ENCODE measurements at regions not wholly inside any gene's neighbourhood (a gene's known extent, or its start where the extent isn't known, plus 50 kb on each side); places are given as distances from the start of the nearest gene placed in this dataset.

DNA sequence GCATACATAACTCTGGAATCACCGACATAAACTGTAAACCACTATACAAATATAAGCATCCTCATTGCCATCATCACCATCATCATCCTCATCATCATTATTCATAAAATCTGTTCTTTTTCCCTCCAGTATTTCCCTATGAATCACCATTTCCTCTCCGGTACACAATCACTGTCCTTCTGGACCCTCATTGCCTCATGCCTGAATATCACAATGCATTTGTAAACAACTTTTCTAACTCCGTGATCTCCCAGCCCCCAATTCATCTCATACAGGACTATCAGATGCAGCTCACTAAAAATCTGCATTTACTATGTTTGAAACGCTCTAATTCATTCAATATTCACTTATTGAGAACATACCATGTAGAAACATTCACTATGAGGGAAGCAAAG, 339.7 kb downstream of the TBC1D32 start:
- H3K27me3 ChIP-seq, result no peaks in the 10 kb centered on the region
- WGBS, 2 donors (ENCODE audit: low coverage in 1 of 2), result 78 to 88% methylated on average over 4 of the region's 4 CpGs
- no peaks in the 10 kb centered on the region for H3K9me3 ChIP-seq
- TF ChIP-seq, protein P1, sequence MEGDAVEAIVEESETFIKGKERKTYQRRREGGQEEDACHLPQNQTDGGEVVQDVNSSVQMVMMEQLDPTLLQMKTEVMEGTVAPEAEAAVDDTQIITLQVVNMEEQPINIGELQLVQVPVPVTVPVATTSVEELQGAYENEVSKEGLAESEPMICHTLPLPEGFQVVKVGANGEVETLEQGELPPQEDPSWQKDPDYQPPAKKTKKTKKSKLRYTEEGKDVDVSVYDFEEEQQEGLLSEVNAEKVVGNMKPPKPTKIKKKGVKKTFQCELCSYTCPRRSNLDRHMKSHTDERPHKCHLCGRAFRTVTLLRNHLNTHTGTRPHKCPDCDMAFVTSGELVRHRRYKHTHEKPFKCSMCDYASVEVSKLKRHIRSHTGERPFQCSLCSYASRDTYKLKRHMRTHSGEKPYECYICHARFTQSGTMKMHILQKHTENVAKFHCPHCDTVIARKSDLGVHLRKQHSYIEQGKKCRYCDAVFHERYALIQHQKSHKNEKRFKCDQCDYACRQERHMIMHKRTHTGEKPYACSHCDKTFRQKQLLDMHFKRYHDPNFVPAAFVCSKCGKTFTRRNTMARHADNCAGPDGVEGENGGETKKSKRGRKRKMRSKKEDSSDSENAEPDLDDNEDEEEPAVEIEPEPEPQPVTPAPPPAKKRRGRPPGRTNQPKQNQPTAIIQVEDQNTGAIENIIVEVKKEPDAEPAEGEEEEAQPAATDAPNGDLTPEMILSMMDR (IDR thresholded peaks at IDR 0.05), result no peak
- no peak for TF ChIP-seq POLR2A (IDR thresholded peaks at IDR 0.05)
- TF ChIP-seq EP300 (IDR thresholded peaks at IDR 0.05), result no peak
- TF ChIP-seq POLR2AphosphoS5 (IDR thresholded peaks at IDR 0.05), result no peak
- no peak for ATAC-seq
- peaks cover 0 to 8% (median 0%) of the 10 kb centered on the region in 3 donors for H3K4me1 ChIP-seq
- H3K27ac ChIP-seq, result no peak overlapping the region
- no peak overlapping the region for H3K4me3 ChIP-seq
- no peaks in the 10 kb centered on the region for H3K36me3 ChIP-seq

DNA sequence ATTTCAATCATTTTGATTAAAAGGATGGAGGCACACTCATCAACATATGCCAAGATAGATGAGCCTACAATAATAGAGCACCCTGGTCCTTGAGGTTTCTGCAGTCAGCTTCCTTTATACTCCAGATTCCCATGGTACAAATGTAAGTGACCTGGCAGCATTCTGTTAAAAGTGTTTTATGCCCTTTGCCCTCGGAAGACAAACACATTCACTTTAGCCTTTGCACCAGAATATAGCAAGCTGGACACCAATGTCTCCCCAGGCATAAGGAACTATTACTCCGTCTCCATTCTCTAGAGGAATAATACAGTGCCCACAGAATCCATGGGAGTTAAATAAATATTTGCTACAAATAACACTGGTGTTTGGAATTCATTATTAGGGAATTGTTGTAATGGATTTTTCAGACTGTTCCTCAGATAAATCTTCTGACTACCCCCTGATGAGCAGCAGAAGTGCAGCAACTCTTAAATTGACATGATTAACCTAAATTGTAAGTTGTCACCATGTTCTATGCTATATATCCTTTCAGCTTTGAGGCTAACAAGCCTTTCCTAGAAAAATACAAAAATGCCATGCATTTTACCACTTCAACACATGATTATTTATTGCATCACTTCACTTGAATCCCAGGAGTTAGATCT, 340.2 kb downstream of the TBC1D32 start:
- H3K27me3 ChIP-seq, result no peaks in the 10 kb centered on the region
- 89% methylated on average over 2 of the region's 2 CpGs; no CpG with 5 or more reads in 1 of the 2 donors for WGBS, 2 donors (ENCODE audit: low coverage in 1 of 2)
- H3K27ac ChIP-seq, result no peak overlapping the region
- no peaks in the 10 kb centered on the region for H3K36me3 ChIP-seq
- no peak for TF ChIP-seq POLR2A (IDR thresholded peaks at IDR 0.05)
- no peak for TF ChIP-seq POLR2AphosphoS5 (IDR thresholded peaks at IDR 0.05)
- ATAC-seq, result no peak
- H3K4me1 ChIP-seq, result peaks cover 0 to 2% (median 0%) of the 10 kb centered on the region in 3 donors
- H3K4me3 ChIP-seq, result no peak overlapping the region
- H3K9me3 ChIP-seq, result no peaks in the 10 kb centered on the region

DNA sequence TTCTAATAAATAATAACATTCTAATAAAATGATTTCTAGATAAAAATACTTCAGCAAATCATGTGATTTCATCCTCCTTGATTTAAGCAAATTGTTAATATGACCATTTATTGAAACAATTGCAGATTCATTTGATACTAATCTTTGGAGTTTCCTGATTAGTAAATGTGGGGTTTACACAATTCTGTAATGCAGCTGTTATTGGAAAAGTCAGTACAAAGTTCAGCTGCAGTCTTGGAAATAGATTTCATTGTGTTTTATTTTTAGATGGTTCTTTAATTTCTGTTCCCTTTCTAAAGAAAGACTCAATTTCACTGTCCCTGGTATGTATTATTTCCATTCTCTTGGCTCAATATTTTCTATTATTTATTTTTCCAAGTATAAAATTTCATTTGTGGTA, 342.0 kb downstream of the TBC1D32 start:
- no peaks in the 10 kb centered on the region for H3K4me1 ChIP-seq
- H3K27ac ChIP-seq, result no peak overlapping the region
- H3K36me3 ChIP-seq, result no peaks in the 10 kb centered on the region
- no peaks in the 10 kb centered on the region for H3K9me3 ChIP-seq
- no peak for ATAC-seq
- H3K27me3 ChIP-seq, result no peaks in the 10 kb centered on the region
- TF ChIP-seq POLR2A (IDR thresholded peaks at IDR 0.05), result no peak
- no peak for TF ChIP-seq POLR2AphosphoS5 (IDR thresholded peaks at IDR 0.05)
- TF ChIP-seq, protein P1 (IDR thresholded peaks at IDR 0.05), result no peak
- TF ChIP-seq EP300 (IDR thresholded peaks at IDR 0.05), result no peak
- no peak overlapping the region for H3K4me3 ChIP-seq

DNA sequence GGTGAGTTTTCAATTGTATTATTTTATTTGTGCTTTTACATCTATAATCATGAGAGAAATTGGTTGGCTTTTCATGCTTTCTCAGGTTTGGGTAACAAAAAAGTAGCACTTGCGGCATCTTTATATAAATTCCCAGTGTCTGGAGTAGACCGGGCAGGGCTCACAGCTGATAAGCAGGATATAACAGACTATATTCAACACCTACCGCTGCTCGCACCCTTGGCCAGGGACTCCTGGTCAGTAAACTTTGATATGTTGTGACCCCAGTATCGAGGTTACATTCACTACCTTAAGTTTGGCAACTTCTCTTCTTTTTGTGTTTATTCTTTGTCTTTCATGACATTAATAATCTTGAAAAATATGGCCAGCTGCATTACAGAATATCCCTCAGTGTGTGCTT, 343.4 kb downstream of the TBC1D32 start:
- H3K36me3 ChIP-seq, result no peaks in the 10 kb centered on the region
- no peak overlapping the region for H3K4me3 ChIP-seq
- no peaks in the 10 kb centered on the region for H3K9me3 ChIP-seq
- no peak for TF ChIP-seq POLR2AphosphoS5 (IDR thresholded peaks at IDR 0.05)
- no peak for TF ChIP-seq EP300 (IDR thresholded peaks at IDR 0.05)
- TF ChIP-seq POLR2A (IDR thresholded peaks at IDR 0.05), result no peak
- TF ChIP-seq, protein P1 (IDR thresholded peaks at IDR 0.05), result no peak
- no peaks in the 10 kb centered on the region for H3K27me3 ChIP-seq
- WGBS, 2 donors (ENCODE audit: low coverage in 1 of 2), result 66 to 87% methylated on average over 3 to 5 of the region's 5 CpGs
- no peaks in the 10 kb centered on the region for H3K4me1 ChIP-seq
- H3K27ac ChIP-seq, result no peak overlapping the region
- ATAC-seq, result no peak

DNA sequence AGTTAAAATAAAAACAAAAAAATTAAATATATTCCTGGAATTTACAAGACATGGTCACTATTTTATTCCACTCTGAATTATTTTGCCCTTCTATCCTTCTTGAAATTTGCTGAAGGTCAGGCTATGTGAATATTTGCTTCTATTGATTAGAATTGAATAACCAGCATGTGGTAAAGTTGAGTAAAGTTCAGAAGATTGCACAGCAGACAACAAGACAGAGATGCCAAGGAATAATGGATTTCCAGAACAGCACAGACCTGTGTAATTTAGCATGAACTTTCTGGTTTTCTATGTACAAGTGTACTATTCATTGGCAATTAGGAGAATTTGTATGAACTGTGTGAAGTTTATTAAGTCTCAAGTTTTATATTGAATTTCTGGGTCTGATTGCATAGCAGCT, 352.4 kb downstream of the TBC1D32 start:
- no peaks in the 10 kb centered on the region for H3K36me3 ChIP-seq
- no peaks in the 10 kb centered on the region for H3K9me3 ChIP-seq
- H3K4me1 ChIP-seq, result no peaks in the 10 kb centered on the region
- no peak overlapping the region for H3K27ac ChIP-seq
- TF ChIP-seq POLR2AphosphoS5 (IDR thresholded peaks at IDR 0.05) (no peak), EP300 (IDR thresholded peaks at IDR 0.05) (no peak), POLR2A (IDR thresholded peaks at IDR 0.05) (no peak)
- TF ChIP-seq, protein P1 (IDR thresholded peaks at IDR 0.05), result no peak
- no peak for ATAC-seq
- no peaks in the 10 kb centered on the region for H3K27me3 ChIP-seq
- H3K4me3 ChIP-seq, result no peak overlapping the region

All from gastroesophageal sphincter (tissue), 4 donors.